ENCODE measurements at regions not wholly inside any gene's neighbourhood (a gene's known extent, or its start where the extent isn't known, plus 50 kb on each side); places are given as distances from the start of the nearest gene placed in this dataset.
"Not testable (repeated sequence)": the region's sequence is repeated elsewhere in the genome, so short reads cannot be mapped to it uniquely, and the experiment has no call there.

DNA sequence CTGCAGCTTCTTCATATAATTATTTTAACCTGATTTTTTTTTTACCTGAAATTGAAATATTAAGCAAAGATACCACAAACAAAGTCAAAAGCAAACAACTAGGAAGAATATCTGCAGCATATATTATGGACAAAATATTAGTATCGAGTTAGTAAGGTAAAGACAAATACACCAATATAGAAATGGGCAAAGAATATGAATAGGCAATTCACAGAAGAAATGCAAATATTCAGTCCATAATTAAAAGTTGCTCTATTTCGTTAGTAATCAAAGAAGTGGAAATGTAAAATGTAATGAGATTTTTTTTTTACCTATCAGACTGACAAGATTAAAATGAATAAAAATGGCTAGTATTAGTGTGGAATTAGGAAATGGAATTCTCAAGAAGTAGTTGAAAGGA is 121.5 kb downstream of the CD83 start:
- H3K36me3 ChIP-seq, result no peaks in the 10 kb centered on the region
- 95 to 96% methylated on average over 2 of the region's 2 CpGs for WGBS, 2 donors
- H3K9me3 ChIP-seq, result no peaks in the 10 kb centered on the region
- no peak for DNase-seq
- H3K27ac ChIP-seq, result no peak overlapping the region
- TF ChIP-seq POLR2AphosphoS5 (IDR thresholded peaks at IDR 0.05) (no peak), EP300 (IDR thresholded peaks at IDR 0.05) (no peak), CTCF (IDR thresholded peaks at IDR 0.05) (no peak), POLR2A (IDR thresholded peaks at IDR 0.05) (no peak)
- no peaks in the 10 kb centered on the region for H3K4me1 ChIP-seq
- H3K27me3 ChIP-seq, result no peaks in the 10 kb centered on the region
- H3K4me3 ChIP-seq, result no peak overlapping the region
- intact Hi-C loops (cut with DNase I), result no loop called here

DNA sequence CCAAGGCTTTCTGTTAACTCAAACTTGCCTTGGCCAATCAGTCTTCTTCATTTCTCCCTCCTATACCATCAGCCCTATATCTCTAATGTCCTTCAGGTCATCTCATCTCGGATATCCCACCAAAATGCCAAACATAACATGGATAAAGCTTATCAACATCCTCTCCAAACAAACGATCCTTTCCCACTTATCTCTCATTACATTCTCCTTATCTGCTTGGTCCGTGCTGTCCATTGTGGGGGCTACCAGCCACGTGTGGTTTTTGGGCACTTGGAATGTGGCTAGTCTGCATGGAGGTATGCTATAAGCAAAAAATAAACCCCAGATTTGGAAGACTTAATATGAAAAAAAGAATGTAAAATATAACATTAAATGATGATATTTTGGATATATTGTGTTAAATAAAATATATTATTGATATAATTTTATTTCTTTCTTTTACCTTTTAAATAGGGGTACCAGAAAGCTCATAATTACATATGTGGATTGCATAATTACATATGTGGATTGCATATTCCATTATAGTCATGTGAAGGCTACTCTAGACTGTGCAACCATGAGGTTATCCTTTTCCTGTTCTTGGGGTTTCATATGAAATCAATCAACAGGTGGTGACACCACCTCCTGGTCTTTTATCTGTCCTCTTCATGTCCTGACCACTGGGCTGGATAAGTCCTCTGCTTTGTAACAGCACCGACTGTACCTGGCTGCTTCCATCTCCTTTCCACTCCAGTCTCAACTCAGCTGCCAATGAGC is 123.0 kb downstream of the CD83 start:
- DNase-seq, result no peak
- Histone ChIP-seq H3K4me1 (no peaks in the 10 kb centered on the region), H3K27me3 (no peaks in the 10 kb centered on the region), H3K27ac (no peak overlapping the region), H3K4me3 (no peak overlapping the region), H3K9me3 (no peaks in the 10 kb centered on the region), H3K36me3 (no peaks in the 10 kb centered on the region)
- intact Hi-C loops (cut with DNase I), result no loop called here
- 83 to 86% methylated on average over 5 of the region's 5 CpGs for WGBS, 2 donors
- TF ChIP-seq CTCF (IDR thresholded peaks at IDR 0.05), result no peak
- TF ChIP-seq POLR2A (IDR thresholded peaks at IDR 0.05), result no peak
- TF ChIP-seq EP300 (IDR thresholded peaks at IDR 0.05), result no peak
- TF ChIP-seq POLR2AphosphoS5 (IDR thresholded peaks at IDR 0.05), result no peak

DNA sequence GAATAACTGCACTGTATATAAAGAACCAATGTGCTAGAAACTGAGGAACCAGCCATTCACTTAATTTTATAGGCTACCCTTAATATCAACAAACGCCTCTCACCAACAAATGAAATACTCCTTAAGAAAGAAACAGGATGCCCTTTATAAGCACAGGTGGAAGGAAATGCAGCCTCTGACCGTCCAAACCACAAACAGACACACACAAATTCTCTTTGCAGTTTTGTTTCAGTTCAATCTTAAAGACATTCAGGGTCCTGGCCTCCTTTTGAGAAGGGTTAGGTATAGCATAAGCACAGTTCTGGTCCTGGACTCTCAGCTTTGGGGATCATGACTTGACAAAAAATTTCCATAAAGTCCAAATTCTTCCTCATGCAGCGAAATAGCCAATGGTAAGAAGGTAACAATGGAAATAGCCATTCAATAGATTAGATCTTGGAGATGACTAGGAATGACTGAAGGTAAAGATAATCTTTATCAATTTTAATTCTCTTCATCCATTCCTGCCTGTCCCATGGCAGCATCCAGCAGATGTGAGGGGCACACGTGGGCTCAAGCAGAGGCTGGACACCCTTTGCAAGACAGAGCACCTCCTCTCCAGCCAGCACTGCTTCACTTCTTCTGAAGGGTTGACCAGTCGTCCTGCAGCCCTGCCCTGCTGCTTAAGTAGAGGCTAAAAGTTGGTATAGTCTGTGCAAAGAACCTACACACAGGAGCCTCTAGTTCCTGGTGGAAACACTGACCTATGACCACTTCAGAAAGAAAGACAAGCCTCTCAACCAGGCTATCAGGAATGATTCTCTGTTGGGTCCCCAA is 123.9 kb downstream of the CD83 start:
- TF ChIP-seq CTCF (IDR thresholded peaks at IDR 0.05), result no peak
- no peak for TF ChIP-seq POLR2AphosphoS5 (IDR thresholded peaks at IDR 0.05)
- no peak for TF ChIP-seq POLR2A (IDR thresholded peaks at IDR 0.05)
- no peak for TF ChIP-seq EP300 (IDR thresholded peaks at IDR 0.05)
- intact Hi-C loops (cut with DNase I), result no loop called here
- WGBS, 2 donors, result 68 to 82% methylated on average over 5 of the region's 5 CpGs

DNA sequence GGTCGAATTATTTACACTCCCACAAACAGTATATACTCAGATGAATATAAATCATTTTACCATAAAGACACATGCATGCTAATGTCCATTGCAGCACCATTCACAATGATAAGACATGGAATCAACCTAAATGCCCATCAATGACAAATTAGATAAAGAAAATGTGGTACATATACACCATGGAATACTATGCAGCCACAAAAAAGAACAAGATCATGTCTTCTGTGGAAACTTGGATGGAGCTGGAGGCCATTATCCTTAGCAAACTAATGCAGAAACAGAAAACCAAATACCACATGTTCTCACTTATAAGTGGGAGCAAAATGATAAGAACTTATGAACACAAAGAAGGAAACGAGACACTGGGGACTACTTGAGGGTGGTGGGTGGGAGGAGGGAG is 125.3 kb downstream of the CD83 start:
- H3K4me1 ChIP-seq; H3K9me3 ChIP-seq; H3K27ac ChIP-seq; intact Hi-C loops (cut with DNase I); H3K36me3 ChIP-seq; H3K27me3 ChIP-seq; DNase-seq; H3K4me3 ChIP-seq: not testable (repeated sequence)
- 92 to 95% methylated on average over 2 of the region's 2 CpGs for WGBS, 2 donors

More for the DNA sequence above, 123.9 kb downstream of the CD83 start:
- H3K9me3 ChIP-seq, result no peaks in the 10 kb centered on the region
- H3K4me1 ChIP-seq, result no peaks in the 10 kb centered on the region
- no peak overlapping the region for H3K27ac ChIP-seq
- no peaks in the 10 kb centered on the region for H3K27me3 ChIP-seq
- DNase-seq, result no peak
- no peak overlapping the region for H3K4me3 ChIP-seq
- no peaks in the 10 kb centered on the region for H3K36me3 ChIP-seq

DNA sequence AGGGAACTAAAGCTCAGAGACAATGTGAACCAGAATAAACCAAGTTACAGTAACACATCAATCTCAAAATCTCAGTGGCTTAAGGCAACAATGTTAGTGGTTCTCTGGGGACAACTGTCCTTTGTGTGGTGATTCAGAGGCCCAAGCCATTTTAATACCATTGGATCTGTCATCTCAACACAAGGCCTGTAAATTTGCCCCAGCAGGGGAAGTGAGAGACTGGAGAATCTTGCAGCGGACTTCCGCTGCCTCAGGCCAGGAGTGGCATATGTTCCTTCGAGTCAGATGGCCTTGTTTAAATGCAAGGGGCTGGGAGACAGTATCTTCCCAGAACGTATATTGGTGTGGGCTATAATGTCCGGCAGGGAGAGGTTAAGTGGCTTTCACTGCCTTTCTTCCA is 126.0 kb downstream of the CD83 start:
- no peaks in the 10 kb centered on the region for H3K36me3 ChIP-seq
- H3K27ac ChIP-seq, result no peak overlapping the region
- no peaks in the 10 kb centered on the region for H3K27me3 ChIP-seq
- 91 to 92% methylated on average over 5 of the region's 5 CpGs for WGBS, 2 donors
- H3K4me3 ChIP-seq, result no peak overlapping the region
- H3K9me3 ChIP-seq, result no peaks in the 10 kb centered on the region
- no peak for TF ChIP-seq POLR2AphosphoS5 (IDR thresholded peaks at IDR 0.05)
- no peak for TF ChIP-seq POLR2A (IDR thresholded peaks at IDR 0.05)
- no peak for TF ChIP-seq CTCF (IDR thresholded peaks at IDR 0.05)
- no peak for TF ChIP-seq EP300 (IDR thresholded peaks at IDR 0.05)
- H3K4me1 ChIP-seq, result no peaks in the 10 kb centered on the region
- no peak for DNase-seq
- intact Hi-C loops (cut with DNase I), result no loop called here

All from sigmoid colon (tissue), 6 donors.